ENCODE measurements at regions not wholly inside any gene's neighbourhood (a gene's known extent, or its start where the extent isn't known, plus 50 kb on each side); places are given as distances from the start of the nearest gene placed in this dataset.

DNA sequence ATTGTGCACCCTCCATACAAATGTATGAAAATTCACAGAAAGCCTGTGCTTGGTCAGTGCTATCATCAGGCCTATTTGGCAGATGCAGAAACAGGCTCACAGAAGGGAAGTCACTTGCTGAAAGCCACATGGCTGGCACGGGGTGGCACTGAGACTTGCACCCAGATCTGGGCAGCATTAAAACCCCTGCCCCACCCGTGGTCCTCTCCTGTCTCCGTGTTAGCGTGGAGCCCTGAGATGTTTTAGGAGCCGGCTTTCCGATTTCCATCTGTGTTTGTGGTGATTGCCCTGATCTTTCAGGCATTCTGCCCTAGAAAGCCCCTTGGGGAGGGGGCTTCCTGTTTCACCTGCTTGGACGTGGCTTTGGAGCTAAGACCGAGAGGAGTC, 102.2 kb upstream of the IER5L start:
- TF ChIP-seq, protein P1, sequence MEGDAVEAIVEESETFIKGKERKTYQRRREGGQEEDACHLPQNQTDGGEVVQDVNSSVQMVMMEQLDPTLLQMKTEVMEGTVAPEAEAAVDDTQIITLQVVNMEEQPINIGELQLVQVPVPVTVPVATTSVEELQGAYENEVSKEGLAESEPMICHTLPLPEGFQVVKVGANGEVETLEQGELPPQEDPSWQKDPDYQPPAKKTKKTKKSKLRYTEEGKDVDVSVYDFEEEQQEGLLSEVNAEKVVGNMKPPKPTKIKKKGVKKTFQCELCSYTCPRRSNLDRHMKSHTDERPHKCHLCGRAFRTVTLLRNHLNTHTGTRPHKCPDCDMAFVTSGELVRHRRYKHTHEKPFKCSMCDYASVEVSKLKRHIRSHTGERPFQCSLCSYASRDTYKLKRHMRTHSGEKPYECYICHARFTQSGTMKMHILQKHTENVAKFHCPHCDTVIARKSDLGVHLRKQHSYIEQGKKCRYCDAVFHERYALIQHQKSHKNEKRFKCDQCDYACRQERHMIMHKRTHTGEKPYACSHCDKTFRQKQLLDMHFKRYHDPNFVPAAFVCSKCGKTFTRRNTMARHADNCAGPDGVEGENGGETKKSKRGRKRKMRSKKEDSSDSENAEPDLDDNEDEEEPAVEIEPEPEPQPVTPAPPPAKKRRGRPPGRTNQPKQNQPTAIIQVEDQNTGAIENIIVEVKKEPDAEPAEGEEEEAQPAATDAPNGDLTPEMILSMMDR (IDR thresholded peaks at IDR 0.05; ENCODE audit: low read depth, low read length, poor library complexity, severe bottlenecking): no peak
- no peak for TF ChIP-seq EZH2phosphoT487 (IDR thresholded peaks at IDR 0.05; ENCODE audit: borderline replicate concordance, low read length)

All from DOHH2 (cell line).